ENCODE measurements at regions not wholly inside any gene's neighbourhood (a gene's known extent, or its start where the extent isn't known, plus 50 kb on each side); places are given as distances from the start of the nearest gene placed in this dataset.

GRCh38 chr4:181475781-181476507 is 767.3 kb upstream of the TENM3 start:
- H3K4me3 ChIP-seq (ENCODE audit: low read depth, low read length) = peak overlapping the region; percentile 25
- DNase-seq (ENCODE audit: low read depth) = no peak
- no peak for TF ChIP-seq CTCF (conservative IDR thresholded peaks at IDR 0.05; ENCODE audit: low read depth, low read length)

DNA sequence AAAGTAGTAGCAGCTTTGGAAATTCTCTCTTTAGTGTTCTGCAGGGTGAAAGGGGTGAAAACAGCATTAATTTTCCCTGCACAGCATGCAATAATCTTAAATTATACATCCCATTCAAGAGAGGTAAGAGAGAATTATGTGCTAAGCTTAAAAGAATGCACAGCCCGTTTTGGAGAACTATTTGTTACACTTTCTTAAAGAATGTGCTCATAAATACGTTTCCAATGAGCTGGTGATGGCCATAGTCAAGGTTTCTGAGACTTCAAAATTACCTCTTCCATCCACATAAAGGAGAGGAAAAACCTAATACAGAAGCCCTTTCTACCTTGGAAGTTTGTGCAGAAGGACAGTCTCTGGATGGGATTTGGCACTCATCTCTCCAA is 766.7 kb upstream of the TENM3 start:
- no peak overlapping the region for H3K4me3 ChIP-seq (ENCODE audit: low read depth, low read length)
- DNase-seq (ENCODE audit: low read depth) = no peak
- no peak for TF ChIP-seq CTCF (conservative IDR thresholded peaks at IDR 0.05; ENCODE audit: low read depth, low read length)

DNA sequence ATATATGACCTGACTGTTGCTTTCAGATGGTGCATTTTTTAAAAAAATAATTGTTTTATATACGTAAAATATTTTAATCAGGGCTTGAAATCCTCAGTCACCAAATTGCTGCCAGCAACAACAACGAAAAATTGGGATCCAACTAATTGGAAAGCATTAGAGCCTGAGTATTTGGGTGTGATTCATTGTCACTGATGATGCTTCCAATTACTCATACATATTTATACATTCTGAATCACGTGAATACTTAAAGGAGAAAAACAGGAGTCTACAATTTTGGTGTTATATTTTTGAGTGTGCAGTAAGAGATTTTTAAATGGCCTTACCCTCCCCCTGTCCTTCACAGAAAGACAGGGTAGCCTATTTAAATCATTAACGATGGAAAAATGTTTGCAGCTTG is 765.6 kb upstream of the TENM3 start:
- TF ChIP-seq CTCF (conservative IDR thresholded peaks at IDR 0.05; ENCODE audit: low read depth, low read length) = no peak
- DNase-seq (ENCODE audit: low read depth) = no peak
- H3K4me3 ChIP-seq (ENCODE audit: low read depth, low read length) = no peak overlapping the region

DNA sequence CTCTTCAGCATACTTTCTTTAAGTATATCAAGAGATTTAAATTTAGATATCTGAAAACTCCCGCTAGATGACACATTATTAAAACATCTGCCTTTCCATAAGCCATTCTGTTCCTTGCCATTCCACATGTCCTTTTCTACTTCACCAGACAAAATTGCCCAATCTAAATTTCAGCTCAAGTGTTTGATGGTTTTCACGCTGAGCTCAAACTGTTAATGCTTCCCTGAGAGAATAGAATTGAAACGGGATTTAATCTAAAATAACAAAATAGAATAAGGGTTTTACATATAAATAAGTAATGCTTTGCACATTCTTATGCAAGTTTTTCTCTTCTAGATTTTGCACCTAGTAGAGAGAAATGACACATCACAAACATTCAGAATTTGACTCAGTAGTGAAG is 764.5 kb upstream of the TENM3 start:
- TF ChIP-seq CTCF (conservative IDR thresholded peaks at IDR 0.05; ENCODE audit: low read depth, low read length) = no peak
- no peak for DNase-seq (ENCODE audit: low read depth)
- no peak overlapping the region for H3K4me3 ChIP-seq (ENCODE audit: low read depth, low read length)

- no peak for TF ChIP-seq CTCF (conservative IDR thresholded peaks at IDR 0.05; ENCODE audit: low read depth, low read length)
- H3K4me3 ChIP-seq (ENCODE audit: low read depth, low read length) = no peak overlapping the region
- no peak for DNase-seq (ENCODE audit: low read depth)
Observed at GRCh38 chr4:181479141-181479540, 764.1 kb upstream of the TENM3 start.

GRCh38 chr4:181484396-181484795 is 758.8 kb upstream of the TENM3 start:
- H3K4me3 ChIP-seq (ENCODE audit: low read depth, low read length) = no peak overlapping the region
- DNase-seq (ENCODE audit: low read depth) = no peak
- no peak for TF ChIP-seq CTCF (conservative IDR thresholded peaks at IDR 0.05; ENCODE audit: low read depth, low read length)

DNA sequence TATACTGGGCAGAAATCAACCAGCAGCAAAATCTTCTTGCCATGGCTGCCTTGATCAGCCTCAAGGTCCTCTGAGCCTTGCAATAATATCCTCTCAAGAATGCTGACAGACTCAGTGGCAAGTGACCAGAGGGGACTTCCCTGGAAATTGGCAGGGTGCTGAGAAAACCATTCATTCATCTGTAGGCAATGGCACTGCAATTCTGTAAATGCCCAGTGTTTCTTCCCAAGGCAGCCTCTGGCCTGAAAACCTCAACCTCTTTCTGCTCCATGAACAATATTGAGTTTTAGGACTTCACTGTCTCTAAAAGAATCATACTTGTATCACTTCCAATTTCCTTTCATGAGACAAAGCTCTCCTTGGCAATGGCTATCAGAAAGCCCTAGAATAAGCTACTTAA is 754.3 kb upstream of the TENM3 start:
- DNase-seq (ENCODE audit: low read depth) = no peak
- TF ChIP-seq CTCF (conservative IDR thresholded peaks at IDR 0.05; ENCODE audit: low read depth, low read length) = no peak
- no peak overlapping the region for H3K4me3 ChIP-seq (ENCODE audit: low read depth, low read length)

All from epithelial cell of proximal tubule (primary cell).